ENCODE measurements at regions not wholly inside any gene's neighbourhood (a gene's known extent, or its start where the extent isn't known, plus 50 kb on each side); places are given as distances from the start of the nearest gene placed in this dataset.

GRCh38 chr15:38720893-38721567 lies 156.4 kb upstream of the RASGRP1 start:
- TF ChIP-seq CTCF (conservative IDR thresholded peaks at IDR 0.05; ENCODE audit: low read length) = no peak
- TF ChIP-seq EZH2phosphoT487 (IDR thresholded peaks at IDR 0.05; ENCODE audit: borderline replicate concordance, low read depth, low read length) = no peak

Measured in OCI-LY7 (cell line).